ENCODE measurements at regions not wholly inside any gene's neighbourhood (a gene's known extent, or its start where the extent isn't known, plus 50 kb on each side); places are given as distances from the start of the nearest gene placed in this dataset.

DNA sequence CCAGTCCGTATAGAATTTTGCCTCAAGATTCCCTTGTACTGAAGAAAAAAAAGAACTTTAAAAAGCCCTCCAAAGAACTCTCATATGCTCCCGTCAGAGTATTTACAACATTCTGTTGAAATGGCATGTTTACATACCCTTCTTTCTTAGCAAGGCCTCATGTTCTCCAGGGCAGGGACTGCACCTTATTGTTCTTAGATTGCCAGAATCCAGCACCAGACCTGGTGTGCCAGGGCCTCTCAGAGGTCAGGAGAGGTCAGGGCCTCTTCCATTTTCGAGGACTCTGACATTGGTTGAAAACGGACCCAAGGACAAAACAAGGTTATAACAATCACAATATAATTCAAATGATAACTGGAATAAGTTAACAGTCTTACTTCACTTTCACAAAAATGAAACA lies 78.2 kb downstream of the TNP1 start:
- TF ChIP-seq, protein P1, sequence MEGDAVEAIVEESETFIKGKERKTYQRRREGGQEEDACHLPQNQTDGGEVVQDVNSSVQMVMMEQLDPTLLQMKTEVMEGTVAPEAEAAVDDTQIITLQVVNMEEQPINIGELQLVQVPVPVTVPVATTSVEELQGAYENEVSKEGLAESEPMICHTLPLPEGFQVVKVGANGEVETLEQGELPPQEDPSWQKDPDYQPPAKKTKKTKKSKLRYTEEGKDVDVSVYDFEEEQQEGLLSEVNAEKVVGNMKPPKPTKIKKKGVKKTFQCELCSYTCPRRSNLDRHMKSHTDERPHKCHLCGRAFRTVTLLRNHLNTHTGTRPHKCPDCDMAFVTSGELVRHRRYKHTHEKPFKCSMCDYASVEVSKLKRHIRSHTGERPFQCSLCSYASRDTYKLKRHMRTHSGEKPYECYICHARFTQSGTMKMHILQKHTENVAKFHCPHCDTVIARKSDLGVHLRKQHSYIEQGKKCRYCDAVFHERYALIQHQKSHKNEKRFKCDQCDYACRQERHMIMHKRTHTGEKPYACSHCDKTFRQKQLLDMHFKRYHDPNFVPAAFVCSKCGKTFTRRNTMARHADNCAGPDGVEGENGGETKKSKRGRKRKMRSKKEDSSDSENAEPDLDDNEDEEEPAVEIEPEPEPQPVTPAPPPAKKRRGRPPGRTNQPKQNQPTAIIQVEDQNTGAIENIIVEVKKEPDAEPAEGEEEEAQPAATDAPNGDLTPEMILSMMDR (optimal IDR thresholded peaks at IDR 0.05 in 1 of 3, IDR thresholded peaks at IDR 0.05 in 1 of 3, conservative IDR thresholded peaks at IDR 0.05 in 1 of 3; ENCODE audit: extremely low read depth in 1 of 3, insufficient read depth in 2 of 3, low read length in 3 of 3) = no peak
- no peak for TF ChIP-seq EZH2 (IDR thresholded peaks at IDR 0.05; ENCODE audit: low read length)
